CD4-positive, alpha-beta T cell (primary cell): ENCODE measurements at regions not wholly inside any gene's neighbourhood (a gene's known extent, or its start where the extent isn't known, plus 50 kb on each side); places are given as distances from the start of the nearest gene placed in this dataset.
A peak's percentile ranks its signal among the peaks of the same experiment; 100 is the strongest.

Source experiments
- ATAC-seq: fragments of 200-7000 bp; cut with Tn5 transposase; one replicate; pipeline ENCODE4 v1.10.0; 2022; ENCODE audit warnings: mild to moderate bottlenecking; ENCODE audit not compliant: poor library complexity
- CTCF ChIA-PET: fragments of 350-600 bp; sonication (Branson Sonifier 250); formaldehyde crosslinking; loops from one replicate; lab custom pipeline; 2021; ENCODE audit warnings: antibody characterized with exemption, inconsistent platforms; lab: Charles Lee
- POLR2A ChIA-PET: fragments of 350-600 bp; sonication (Branson Sonifier 250); formaldehyde crosslinking; loops from one replicate; lab custom pipeline; 2021; ENCODE audit warnings: antibody characterized with exemption, inconsistent platforms; lab: Charles Lee
- DNase-seq, 14 experiments: peaks; one replicate each; pipeline ENCODE4 v3.0.0-alpha.2; 2013 to 2020; ENCODE audit warnings: mixed read lengths in 2 of 14
- H3K27ac ChIP-seq, 2 donors: one replicate each; pipeline versions ENCODE4 v1.5.1 to v1.7.0; 2013; ENCODE audit warnings: low read length in 2 of 2, low read depth in 1 of 2, mild to moderate bottlenecking in 1 of 2
- H3K27me3 ChIP-seq, 2 experiments: 1 replicate in 1 of 2; 2 replicates in 1 of 2; pipeline versions ENCODE4 v1.6.1 to v1.7.0; 2013; ENCODE audit warnings: low read length in 2 of 2, control low read depth in 1 of 2, mild to moderate bottlenecking in 1 of 2, moderate library complexity in 1 of 2; ENCODE audit not compliant: insufficient read depth in 2 of 2, control insufficient read depth in 1 of 2
- H3K36me3 ChIP-seq: one replicate; pipeline ENCODE4 v1.6.1; 2013; ENCODE audit warnings: low read length, control low read depth; ENCODE audit not compliant: insufficient read depth
- H3K4me1 ChIP-seq: one replicate; pipeline ENCODE4 v1.6.1; 2013; ENCODE audit warnings: low read length, control low read depth; ENCODE audit not compliant: insufficient read depth
- H3K4me3 ChIP-seq: one replicate; pipeline ENCODE4 v1.5.1; 2013; ENCODE audit warnings: mild to moderate bottlenecking, low read length, moderate library complexity
- H3K9me3 ChIP-seq, 2 experiments: 1 replicate in 1 of 2; 2 replicates in 1 of 2; pipeline versions ENCODE4 v1.6.1 to v1.7.0; 2013; ENCODE audit warnings: low read length in 2 of 2, mild to moderate bottlenecking in 2 of 2, control low read depth in 1 of 2, moderate library complexity in 1 of 2; ENCODE audit not compliant: control insufficient read depth in 1 of 2, insufficient read depth in 1 of 2
- H3K27ac Mint-ChIP-seq: one replicate; pipeline ENCODE4 v1.8.0; 2020; ENCODE audit warnings: mixed read lengths
- H3K27me3 Mint-ChIP-seq: one replicate; pipeline ENCODE4 v1.8.0; 2021; ENCODE audit warnings: mixed read lengths
- H3K36me3 Mint-ChIP-seq: one replicate; pipeline ENCODE4 v1.8.0; 2021; ENCODE audit warnings: low read depth, mixed read lengths
- H3K4me1 Mint-ChIP-seq: one replicate; pipeline ENCODE4 v1.8.0; 2021; ENCODE audit warnings: low read depth, mixed read lengths
- H3K4me3 Mint-ChIP-seq: one replicate; pipeline ENCODE4 v1.8.0; 2020; ENCODE audit warnings: mild to moderate bottlenecking, mixed read lengths
- H3K9me3 Mint-ChIP-seq: one replicate; pipeline ENCODE4 v1.8.0; 2020; ENCODE audit warnings: mixed read lengths
- CTCF ChIP-seq: fragments of 200-600 bp; IDR thresholded peaks from one replicate; pipeline ENCODE4 v1.8.0; 2022; ENCODE audit warnings: antibody characterized with exemption, mild to moderate bottlenecking
- intact Hi-C, 2 experiments: fragments of 100-400 bp; cut with DNase I in 1 of 2; cut with micrococcal nuclease in 1 of 2; formaldehyde crosslinking; loops; one replicate each; pipeline versions ENCODE4 v1.15.1 to v1.9.0; 2023 to 2025; cut with DNase I, micrococcal nuclease

GRCh38 chr13:52969373-52969772 lies 59.2 kb upstream of the OLFM4 start:
- Mint-ChIP-seq H3K9me3 (no peaks in the 10 kb centered on the region), H3K4me3 (no peak overlapping the region), H3K36me3 (no peaks in the 10 kb centered on the region), H3K27ac (no peak overlapping the region), H3K27me3 (peaks cover 40% of the 10 kb centered on the region), H3K4me1 (no peaks in the 10 kb centered on the region)
- no peaks in the 10 kb centered on the region for H3K36me3 ChIP-seq
- no peak overlapping the region for H3K27ac ChIP-seq
- H3K9me3 ChIP-seq, result no peaks in the 10 kb centered on the region
- CTCF ChIA-PET, result no interaction called here
- POLR2A ChIA-PET, result no interaction called here
- peaks cover 2 to 4% of the 10 kb centered on the region in 2 experiments for H3K27me3 ChIP-seq
- DNase-seq, result no peak
- no peak for ATAC-seq
- intact Hi-C loops, result loop anchor here in 1 of 2 experiments (10.0 kb wide), 1 partner anchor 365 kb away; no protein-coding TSS in a partner anchor
- no peak for TF ChIP-seq CTCF
- no peaks in the 10 kb centered on the region for H3K4me1 ChIP-seq
- H3K4me3 ChIP-seq, result no peak overlapping the region

- intact Hi-C loops, result loop anchor here in 1 of 2 experiments (10.0 kb wide), 1 partner anchor 363 kb away; no protein-coding TSS in a partner anchor
- DNase-seq (peak; percentile 23 to 75 (median 44)), ATAC-seq (peak; percentile 76)
- ChIA-PET CTCF (interaction anchor here (0.6 to 1.2 kb wide), 4 partner anchors 9 to 359 kb away, joined by 3 to 8 read pairs (median 3); no protein-coding TSS in a partner anchor), POLR2A (interaction anchor here (0.6 kb wide), 1 partner anchor 359 kb away, joined by 3 read pairs; no protein-coding TSS in a partner anchor)
- no peaks in the 10 kb centered on the region for H3K9me3 ChIP-seq
- TF ChIP-seq CTCF, result peak; percentile 74
- H3K27me3 ChIP-seq, result peaks cover 2 to 4% of the 10 kb centered on the region in 2 experiments
- H3K4me1 Mint-ChIP-seq, result no peaks in the 10 kb centered on the region
- H3K27ac ChIP-seq, result no peak overlapping the region
- no peak overlapping the region for H3K4me3 ChIP-seq
- peaks cover 29% of the 10 kb centered on the region for H3K27me3 Mint-ChIP-seq
- H3K36me3 Mint-ChIP-seq, result no peaks in the 10 kb centered on the region
- H3K36me3 ChIP-seq, result no peaks in the 10 kb centered on the region
- no peaks in the 10 kb centered on the region for H3K4me1 ChIP-seq
- no peaks in the 10 kb centered on the region for H3K9me3 Mint-ChIP-seq
- H3K27ac Mint-ChIP-seq, result no peak overlapping the region
- H3K4me3 Mint-ChIP-seq, result no peak overlapping the region
These were observed 60.4 kb upstream of the OLFM4 start for GRCh38 chr13:52968074-52968700.

GRCh38 chr13:52961987-52962386 lies 66.6 kb upstream of the OLFM4 start:
- Mint-ChIP-seq H3K36me3 (no peaks in the 10 kb centered on the region), H3K27me3 (no peaks in the 10 kb centered on the region), H3K4me1 (no peaks in the 10 kb centered on the region), H3K27ac (no peak overlapping the region), H3K9me3 (no peaks in the 10 kb centered on the region), H3K4me3 (no peak overlapping the region)
- ChIA-PET POLR2A (no interaction called here), CTCF (no interaction called here)
- Histone ChIP-seq H3K36me3 (no peaks in the 10 kb centered on the region), H3K27me3 (peaks cover 0 to 3% of the 10 kb centered on the region in 2 experiments), H3K9me3 (no peaks in the 10 kb centered on the region), H3K4me1 (no peaks in the 10 kb centered on the region), H3K27ac (no peak overlapping the region), H3K4me3 (no peak overlapping the region)
- ATAC-seq (no peak), DNase-seq (no peak)
- intact Hi-C loops, result loop anchor here in 1 of 2 experiments (10.0 kb wide), 1 partner anchor 357 kb away; no protein-coding TSS in a partner anchor
- TF ChIP-seq CTCF, result no peak
